SK-N-SH treated with all-trans-retinoic acid at 6 μM for 48 hours (cell line): ENCODE measurements at regions not wholly inside any gene's neighbourhood (a gene's known extent, or its start where the extent isn't known, plus 50 kb on each side); places are given as distances from the start of the nearest gene placed in this dataset.

ENCODE experiments used
- ATAC-seq: fragments of 200-7000 bp; cut with Tn5 transposase; 3 replicates; pipeline ENCODE4 v1.9.1; 2020; ENCODE audit warnings: mild to moderate bottlenecking, moderate library complexity
- ARNTL ChIP-seq: fragments of 450-650 bp; formaldehyde crosslinking; IDR thresholded peaks from 2 replicates; pipeline ENCODE4 v1.5.0; 2020; ENCODE audit warnings: low read depth, mild to moderate bottlenecking, moderate library complexity, borderline replicate concordance
- BACH2 ChIP-seq: fragments of 250-450 bp; sonication (Bioruptor Pico); IDR thresholded peaks from 2 replicates; pipeline ENCODE4 v1.9.0; 2021; ENCODE audit warnings: mild to moderate bottlenecking, borderline replicate concordance
- CSDC2 ChIP-seq: fragments of 250-450 bp; sonication (Bioruptor Pico); IDR thresholded peaks from 2 replicates; pipeline ENCODE4 v1.5.0; 2020; ENCODE audit warnings: mild to moderate bottlenecking, moderate library complexity
- ESRRG ChIP-seq: fragments of 250-450 bp; sonication (Bioruptor Pico); IDR thresholded peaks from 2 replicates; pipeline ENCODE4 v1.6.1; 2021; ENCODE audit warnings: mild to moderate bottlenecking
- GLIS3 ChIP-seq: fragments of 250-450 bp; sonication (Bioruptor Pico); IDR thresholded peaks from 2 replicates; pipeline ENCODE4 v1.5.0; 2020; ENCODE audit warnings: mild to moderate bottlenecking, moderate library complexity
- ISL1 ChIP-seq: fragments of 250-450 bp; sonication (Bioruptor Pico); IDR thresholded peaks from 2 replicates; pipeline ENCODE4 v2.1.2; 2022; ENCODE audit warnings: mild to moderate bottlenecking, moderate library complexity
- OSR1 ChIP-seq: fragments of 250-450 bp; sonication (Bioruptor Pico); IDR thresholded peaks from 2 replicates; pipeline ENCODE4 v1.8.0; 2022; ENCODE audit warnings: moderate library complexity, mild to moderate bottlenecking, inconsistent platforms
- PPARA ChIP-seq: fragments of 250-450 bp; sonication (Bioruptor Pico); IDR thresholded peaks from 2 replicates; pipeline ENCODE4 v1.5.0; 2020; ENCODE audit warnings: mild to moderate bottlenecking, borderline replicate concordance
- RARB ChIP-seq: fragments of 250-450 bp; sonication (Bioruptor Pico); IDR thresholded peaks from 2 replicates; pipeline ENCODE4 v1.8.0; 2021; ENCODE audit warnings: mild to moderate bottlenecking, moderate library complexity
- TOX ChIP-seq: fragments of 250-450 bp; sonication (Bioruptor Pico); IDR thresholded peaks from 2 replicates; pipeline ENCODE4 v1.8.0; 2021; ENCODE audit warnings: mild to moderate bottlenecking, moderate library complexity, borderline replicate concordance
- ZC3H10 ChIP-seq: fragments of 250-450 bp; sonication (Bioruptor Pico); IDR thresholded peaks from 2 replicates; pipeline ENCODE4 v1.5.1; 2021; ENCODE audit warnings: mild to moderate bottlenecking, moderate library complexity
- ZFP30 ChIP-seq: fragments of 450-650 bp; formaldehyde crosslinking; IDR thresholded peaks from 2 replicates; pipeline ENCODE4 v1.5.0; 2022; ENCODE audit warnings: mild to moderate bottlenecking, moderate library complexity
- ZNF565 ChIP-seq: fragments of 450-650 bp; formaldehyde crosslinking; conservative IDR thresholded peaks from 2 replicates; pipeline ENCODE4 v1.5.0; 2020; ENCODE audit warnings: low read depth, mild to moderate bottlenecking, moderate library complexity
- ZNF70 ChIP-seq: fragments of 450-650 bp; formaldehyde crosslinking; IDR thresholded peaks from 2 replicates; pipeline ENCODE4 v1.5.0; 2020; ENCODE audit warnings: mild to moderate bottlenecking, moderate library complexity
- ZNF8 ChIP-seq: fragments of 450-650 bp; formaldehyde crosslinking; IDR thresholded peaks from 2 replicates; pipeline ENCODE4 v1.5.0; 2020; ENCODE audit warnings: mild to moderate bottlenecking, moderate library complexity
- TF ChIP-seq, protein P1 (sequence below): fragments of 250-450 bp; sonication (Bioruptor Pico); IDR thresholded peaks from 2 replicates; pipeline ENCODE4 v1.8.0; 2020; ENCODE audit warnings: mild to moderate bottlenecking, moderate library complexity, borderline replicate concordance
- TF ChIP-seq, protein P2 (sequence below): fragments of 250-450 bp; sonication (Bioruptor Pico); IDR thresholded peaks from 2 replicates; pipeline ENCODE4 v1.8.0; 2021; ENCODE audit warnings: low read depth, mild to moderate bottlenecking, moderate library complexity, borderline replicate concordance
- TF ChIP-seq, protein P3 (sequence below): fragments of 250-450 bp; sonication (Bioruptor Pico); IDR thresholded peaks from 2 replicates; pipeline ENCODE4 v1.5.0; 2020; ENCODE audit warnings: mild to moderate bottlenecking, moderate library complexity
- TF ChIP-seq, protein P4 (sequence below): fragments of 250-450 bp; sonication (Bioruptor Pico); IDR thresholded peaks from 2 replicates; pipeline ENCODE4 v1.5.1; 2021; ENCODE audit warnings: mild to moderate bottlenecking, moderate library complexity

DNA sequence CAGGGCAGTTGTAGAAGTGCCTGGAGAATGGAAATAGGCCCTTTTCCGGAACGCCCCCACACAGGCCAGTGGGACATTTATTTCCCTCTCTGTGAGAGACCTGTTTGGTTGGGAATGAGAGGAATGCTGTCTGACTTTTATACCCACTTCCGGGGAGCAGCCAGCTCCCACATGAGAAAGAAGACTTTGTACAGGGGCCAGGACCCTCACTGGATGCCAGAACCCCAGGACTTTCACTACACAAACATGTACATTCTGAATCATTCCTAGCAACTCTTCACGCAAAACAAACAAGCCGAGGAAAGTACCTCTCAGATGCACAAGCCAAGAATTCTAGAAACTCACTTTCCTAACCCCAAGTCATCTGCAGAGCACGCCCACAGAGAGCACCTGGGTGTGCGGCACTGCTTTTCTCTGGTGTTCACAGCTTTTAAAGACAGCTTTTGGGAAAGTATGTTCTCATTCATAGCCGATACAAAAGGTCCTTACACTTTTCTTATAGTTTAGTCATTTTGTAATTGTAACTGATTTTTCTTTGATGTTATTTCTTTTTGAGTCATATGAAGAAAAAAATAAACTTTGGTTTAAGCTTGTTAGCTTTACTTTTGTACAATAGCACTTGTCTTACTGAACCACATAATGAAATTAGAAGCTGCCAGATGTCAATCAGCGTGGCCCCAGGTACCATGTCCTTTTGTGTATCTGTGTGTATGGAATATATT lies 856.1 kb upstream of the ID2 start:
- no peak for ATAC-seq
- TF ChIP-seq GLIS3 (no peak), ZC3H10 (CRISPR knock-in tag) (no peak), ESRRG (no peak), ARNTL (CRISPR knock-in tag) (no peak)
- TF ChIP-seq, protein P1, sequence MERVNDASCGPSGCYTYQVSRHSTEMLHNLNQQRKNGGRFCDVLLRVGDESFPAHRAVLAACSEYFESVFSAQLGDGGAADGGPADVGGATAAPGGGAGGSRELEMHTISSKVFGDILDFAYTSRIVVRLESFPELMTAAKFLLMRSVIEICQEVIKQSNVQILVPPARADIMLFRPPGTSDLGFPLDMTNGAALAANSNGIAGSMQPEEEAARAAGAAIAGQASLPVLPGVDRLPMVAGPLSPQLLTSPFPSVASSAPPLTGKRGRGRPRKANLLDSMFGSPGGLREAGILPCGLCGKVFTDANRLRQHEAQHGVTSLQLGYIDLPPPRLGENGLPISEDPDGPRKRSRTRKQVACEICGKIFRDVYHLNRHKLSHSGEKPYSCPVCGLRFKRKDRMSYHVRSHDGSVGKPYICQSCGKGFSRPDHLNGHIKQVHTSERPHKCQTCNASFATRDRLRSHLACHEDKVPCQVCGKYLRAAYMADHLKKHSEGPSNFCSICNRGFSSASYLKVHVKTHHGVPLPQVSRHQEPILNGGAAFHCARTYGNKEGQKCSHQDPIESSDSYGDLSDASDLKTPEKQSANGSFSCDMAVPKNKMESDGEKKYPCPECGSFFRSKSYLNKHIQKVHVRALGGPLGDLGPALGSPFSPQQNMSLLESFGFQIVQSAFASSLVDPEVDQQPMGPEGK (CRISPR knock-in tag) = no peak

DNA sequence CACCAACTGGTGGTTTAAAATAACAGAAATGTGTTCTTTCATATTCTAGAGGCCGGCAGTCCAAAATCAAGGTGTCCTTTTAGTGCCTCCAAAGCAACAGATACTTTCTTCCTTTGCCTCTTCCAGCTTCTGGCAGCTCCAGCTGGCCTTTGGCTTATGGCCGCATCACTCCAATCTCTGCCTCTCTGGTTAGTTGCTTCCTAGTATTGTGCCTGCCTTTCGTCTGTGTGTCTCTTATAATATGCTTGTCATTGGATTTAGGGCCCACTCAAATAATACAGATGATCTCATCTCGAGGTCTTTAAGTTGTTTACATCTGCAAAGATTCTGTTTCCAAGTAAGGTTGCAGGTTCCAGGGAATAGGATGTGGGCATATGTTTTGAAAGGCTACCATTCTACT lies 855.2 kb upstream of the ID2 start:
- TF ChIP-seq, protein P2, sequence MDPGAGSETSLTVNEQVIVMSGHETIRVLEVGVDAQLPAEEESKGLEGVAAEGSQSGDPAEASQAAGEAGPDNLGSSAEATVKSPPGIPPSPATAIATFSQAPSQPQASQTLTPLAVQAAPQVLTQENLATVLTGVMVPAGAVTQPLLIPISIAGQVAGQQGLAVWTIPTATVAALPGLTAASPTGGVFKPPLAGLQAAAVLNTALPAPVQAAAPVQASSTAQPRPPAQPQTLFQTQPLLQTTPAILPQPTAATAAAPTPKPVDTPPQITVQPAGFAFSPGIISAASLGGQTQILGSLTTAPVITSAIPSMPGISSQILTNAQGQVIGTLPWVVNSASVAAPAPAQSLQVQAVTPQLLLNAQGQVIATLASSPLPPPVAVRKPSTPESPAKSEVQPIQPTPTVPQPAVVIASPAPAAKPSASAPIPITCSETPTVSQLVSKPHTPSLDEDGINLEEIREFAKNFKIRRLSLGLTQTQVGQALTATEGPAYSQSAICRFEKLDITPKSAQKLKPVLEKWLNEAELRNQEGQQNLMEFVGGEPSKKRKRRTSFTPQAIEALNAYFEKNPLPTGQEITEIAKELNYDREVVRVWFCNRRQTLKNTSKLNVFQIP (CRISPR knock-in tag) = no peak
- TF ChIP-seq CSDC2 (CRISPR knock-in tag) (no peak), ZNF8 (no peak), ISL1 (CRISPR knock-in tag) (no peak), ZNF565 (CRISPR knock-in tag) (no peak), GLIS3 (no peak), TOX (no peak), BACH2 (CRISPR knock-in tag) (no peak), OSR1 (CRISPR knock-in tag) (no peak), ZFP30 (CRISPR knock-in tag) (no peak), RARB (CRISPR knock-in tag) (no peak), ESRRG (no peak), ZNF70 (CRISPR knock-in tag) (no peak), ARNTL (CRISPR knock-in tag) (no peak), PPARA (CRISPR knock-in tag) (no peak)
- TF ChIP-seq, protein P1 (CRISPR knock-in tag) = no peak
- TF ChIP-seq, protein P3, sequence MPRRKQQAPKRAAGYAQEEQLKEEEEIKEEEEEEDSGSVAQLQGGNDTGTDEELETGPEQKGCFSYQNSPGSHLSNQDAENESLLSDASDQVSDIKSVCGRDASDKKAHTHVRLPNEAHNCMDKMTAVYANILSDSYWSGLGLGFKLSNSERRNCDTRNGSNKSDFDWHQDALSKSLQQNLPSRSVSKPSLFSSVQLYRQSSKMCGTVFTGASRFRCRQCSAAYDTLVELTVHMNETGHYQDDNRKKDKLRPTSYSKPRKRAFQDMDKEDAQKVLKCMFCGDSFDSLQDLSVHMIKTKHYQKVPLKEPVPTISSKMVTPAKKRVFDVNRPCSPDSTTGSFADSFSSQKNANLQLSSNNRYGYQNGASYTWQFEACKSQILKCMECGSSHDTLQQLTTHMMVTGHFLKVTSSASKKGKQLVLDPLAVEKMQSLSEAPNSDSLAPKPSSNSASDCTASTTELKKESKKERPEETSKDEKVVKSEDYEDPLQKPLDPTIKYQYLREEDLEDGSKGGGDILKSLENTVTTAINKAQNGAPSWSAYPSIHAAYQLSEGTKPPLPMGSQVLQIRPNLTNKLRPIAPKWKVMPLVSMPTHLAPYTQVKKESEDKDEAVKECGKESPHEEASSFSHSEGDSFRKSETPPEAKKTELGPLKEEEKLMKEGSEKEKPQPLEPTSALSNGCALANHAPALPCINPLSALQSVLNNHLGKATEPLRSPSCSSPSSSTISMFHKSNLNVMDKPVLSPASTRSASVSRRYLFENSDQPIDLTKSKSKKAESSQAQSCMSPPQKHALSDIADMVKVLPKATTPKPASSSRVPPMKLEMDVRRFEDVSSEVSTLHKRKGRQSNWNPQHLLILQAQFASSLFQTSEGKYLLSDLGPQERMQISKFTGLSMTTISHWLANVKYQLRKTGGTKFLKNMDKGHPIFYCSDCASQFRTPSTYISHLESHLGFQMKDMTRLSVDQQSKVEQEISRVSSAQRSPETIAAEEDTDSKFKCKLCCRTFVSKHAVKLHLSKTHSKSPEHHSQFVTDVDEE (CRISPR knock-in tag) = no peak
- no peak for ATAC-seq

DNA sequence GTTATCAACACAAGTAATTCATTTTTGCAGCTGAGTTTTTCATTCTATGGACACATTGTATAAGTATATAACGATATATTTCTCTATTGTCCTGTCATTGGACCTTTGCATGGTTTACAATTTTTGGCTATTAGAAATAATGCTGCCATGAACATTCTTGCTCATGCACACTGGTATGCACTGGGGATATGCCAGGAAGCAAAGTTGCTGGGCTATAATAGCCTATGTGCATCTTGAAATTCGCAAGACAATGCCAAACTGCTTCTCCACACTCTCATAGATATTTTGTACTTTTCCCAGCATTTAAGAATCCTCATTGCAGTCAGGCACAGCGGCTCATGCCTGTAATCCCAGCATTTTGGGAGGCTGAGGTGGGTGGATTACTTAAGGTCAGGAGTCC lies 852.6 kb upstream of the ID2 start:
- no peak for TF ChIP-seq ZNF565 (CRISPR knock-in tag)
- TF ChIP-seq, protein P4, sequence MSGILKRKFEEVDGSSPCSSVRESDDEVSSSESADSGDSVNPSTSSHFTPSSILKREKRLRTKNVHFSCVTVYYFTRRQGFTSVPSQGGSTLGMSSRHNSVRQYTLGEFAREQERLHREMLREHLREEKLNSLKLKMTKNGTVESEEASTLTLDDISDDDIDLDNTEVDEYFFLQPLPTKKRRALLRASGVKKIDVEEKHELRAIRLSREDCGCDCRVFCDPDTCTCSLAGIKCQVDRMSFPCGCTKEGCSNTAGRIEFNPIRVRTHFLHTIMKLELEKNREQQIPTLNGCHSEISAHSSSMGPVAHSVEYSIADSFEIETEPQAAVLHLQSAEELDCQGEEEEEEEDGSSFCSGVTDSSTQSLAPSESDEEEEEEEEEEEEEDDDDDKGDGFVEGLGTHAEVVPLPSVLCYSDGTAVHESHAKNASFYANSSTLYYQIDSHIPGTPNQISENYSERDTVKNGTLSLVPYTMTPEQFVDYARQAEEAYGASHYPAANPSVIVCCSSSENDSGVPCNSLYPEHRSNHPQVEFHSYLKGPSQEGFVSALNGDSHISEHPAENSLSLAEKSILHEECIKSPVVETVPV (CRISPR knock-in tag) = no peak
- TF ChIP-seq ZNF70 (CRISPR knock-in tag) = no peak
- TF ChIP-seq CSDC2 (CRISPR knock-in tag) = no peak
- TF ChIP-seq ISL1 (CRISPR knock-in tag) = no peak
- no peak for TF ChIP-seq TOX
- no peak for TF ChIP-seq OSR1 (CRISPR knock-in tag)
- TF ChIP-seq RARB (CRISPR knock-in tag) = no peak
- no peak for TF ChIP-seq GLIS3
- TF ChIP-seq ARNTL (CRISPR knock-in tag) = no peak
- no peak for TF ChIP-seq ESRRG
- TF ChIP-seq PPARA (CRISPR knock-in tag) = no peak
- TF ChIP-seq, protein P1 (CRISPR knock-in tag) = no peak
- no peak for ATAC-seq
